ENCODE measurements at regions not wholly inside any gene's neighbourhood (a gene's known extent, or its start where the extent isn't known, plus 50 kb on each side); places are given as distances from the start of the nearest gene placed in this dataset.

DNA sequence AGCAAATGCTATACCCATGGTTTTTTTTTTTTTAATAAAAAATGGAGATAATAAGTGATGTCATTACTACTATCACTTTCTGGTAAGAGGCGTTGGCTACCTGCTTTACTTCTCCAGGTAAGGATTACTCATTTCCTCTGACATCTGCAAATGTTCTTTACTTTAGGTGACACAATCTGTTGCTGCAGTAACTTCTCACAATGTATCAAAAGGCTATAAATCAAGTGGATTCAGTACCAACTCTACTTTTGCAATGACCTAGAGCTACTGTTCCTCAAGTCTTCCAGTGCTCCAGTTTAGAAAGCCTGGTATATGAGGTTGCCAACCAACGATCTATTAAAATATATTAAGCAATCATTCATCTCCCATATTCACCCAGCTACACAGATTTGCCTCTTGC, 129.1 kb downstream of the PLK2 start:
- TF ChIP-seq RFX5 (IDR thresholded peaks at IDR 0.05; ENCODE audit: low read length), result no peak
- TF ChIP-seq, protein P1, sequence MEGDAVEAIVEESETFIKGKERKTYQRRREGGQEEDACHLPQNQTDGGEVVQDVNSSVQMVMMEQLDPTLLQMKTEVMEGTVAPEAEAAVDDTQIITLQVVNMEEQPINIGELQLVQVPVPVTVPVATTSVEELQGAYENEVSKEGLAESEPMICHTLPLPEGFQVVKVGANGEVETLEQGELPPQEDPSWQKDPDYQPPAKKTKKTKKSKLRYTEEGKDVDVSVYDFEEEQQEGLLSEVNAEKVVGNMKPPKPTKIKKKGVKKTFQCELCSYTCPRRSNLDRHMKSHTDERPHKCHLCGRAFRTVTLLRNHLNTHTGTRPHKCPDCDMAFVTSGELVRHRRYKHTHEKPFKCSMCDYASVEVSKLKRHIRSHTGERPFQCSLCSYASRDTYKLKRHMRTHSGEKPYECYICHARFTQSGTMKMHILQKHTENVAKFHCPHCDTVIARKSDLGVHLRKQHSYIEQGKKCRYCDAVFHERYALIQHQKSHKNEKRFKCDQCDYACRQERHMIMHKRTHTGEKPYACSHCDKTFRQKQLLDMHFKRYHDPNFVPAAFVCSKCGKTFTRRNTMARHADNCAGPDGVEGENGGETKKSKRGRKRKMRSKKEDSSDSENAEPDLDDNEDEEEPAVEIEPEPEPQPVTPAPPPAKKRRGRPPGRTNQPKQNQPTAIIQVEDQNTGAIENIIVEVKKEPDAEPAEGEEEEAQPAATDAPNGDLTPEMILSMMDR (IDR thresholded peaks at IDR 0.05), result no peak
- no peak for TF ChIP-seq NFIC (IDR thresholded peaks at IDR 0.05; ENCODE audit: borderline replicate concordance)
- TF ChIP-seq, protein P2, sequence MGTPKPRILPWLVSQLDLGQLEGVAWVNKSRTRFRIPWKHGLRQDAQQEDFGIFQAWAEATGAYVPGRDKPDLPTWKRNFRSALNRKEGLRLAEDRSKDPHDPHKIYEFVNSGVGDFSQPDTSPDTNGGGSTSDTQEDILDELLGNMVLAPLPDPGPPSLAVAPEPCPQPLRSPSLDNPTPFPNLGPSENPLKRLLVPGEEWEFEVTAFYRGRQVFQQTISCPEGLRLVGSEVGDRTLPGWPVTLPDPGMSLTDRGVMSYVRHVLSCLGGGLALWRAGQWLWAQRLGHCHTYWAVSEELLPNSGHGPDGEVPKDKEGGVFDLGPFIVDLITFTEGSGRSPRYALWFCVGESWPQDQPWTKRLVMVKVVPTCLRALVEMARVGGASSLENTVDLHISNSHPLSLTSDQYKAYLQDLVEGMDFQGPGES (IDR thresholded peaks at IDR 0.05; ENCODE audit: low read depth, low read length), result no peak
- TF ChIP-seq FOXJ3 (CRISPR knock-in tag; IDR thresholded peaks at IDR 0.05), result no peak
- no peak for TF ChIP-seq ELF1 (IDR thresholded peaks at IDR 0.05)
- TF ChIP-seq, protein P3, sequence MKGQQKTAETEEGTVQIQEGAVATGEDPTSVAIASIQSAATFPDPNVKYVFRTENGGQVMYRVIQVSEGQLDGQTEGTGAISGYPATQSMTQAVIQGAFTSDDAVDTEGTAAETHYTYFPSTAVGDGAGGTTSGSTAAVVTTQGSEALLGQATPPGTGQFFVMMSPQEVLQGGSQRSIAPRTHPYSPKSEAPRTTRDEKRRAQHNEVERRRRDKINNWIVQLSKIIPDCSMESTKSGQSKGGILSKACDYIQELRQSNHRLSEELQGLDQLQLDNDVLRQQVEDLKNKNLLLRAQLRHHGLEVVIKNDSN (IDR thresholded peaks at IDR 0.05; ENCODE audit: borderline replicate concordance, low read depth), result no peak
- no peak for TF ChIP-seq YY1 (IDR thresholded peaks at IDR 0.05; ENCODE audit: low read depth)
- TF ChIP-seq POLR2AphosphoS5 (IDR thresholded peaks at IDR 0.05; ENCODE audit: low read depth, low read length), result no peak
- no peak for TF ChIP-seq RCOR1 (IDR thresholded peaks at IDR 0.05; ENCODE audit: low read length)
